GM18873 (cell line): ENCODE measurements at regions not wholly inside any gene's neighbourhood (a gene's known extent, or its start where the extent isn't known, plus 50 kb on each side); places are given as distances from the start of the nearest gene placed in this dataset.
"Not testable (repeated sequence)": the region's sequence is repeated elsewhere in the genome, so short reads cannot be mapped to it uniquely, and the experiment has no call there.

Experiments used
- ATAC-seq: cut with Tn5 transposase; IDR thresholded peaks from one replicate; pipeline ENCODE4 v1.9.1; 2021; ENCODE audit warnings: mild to moderate bottlenecking, moderate library complexity, moderate number of reproducible peaks; ENCODE audit not compliant: unreplicated experiment, low FRiP score

DNA sequence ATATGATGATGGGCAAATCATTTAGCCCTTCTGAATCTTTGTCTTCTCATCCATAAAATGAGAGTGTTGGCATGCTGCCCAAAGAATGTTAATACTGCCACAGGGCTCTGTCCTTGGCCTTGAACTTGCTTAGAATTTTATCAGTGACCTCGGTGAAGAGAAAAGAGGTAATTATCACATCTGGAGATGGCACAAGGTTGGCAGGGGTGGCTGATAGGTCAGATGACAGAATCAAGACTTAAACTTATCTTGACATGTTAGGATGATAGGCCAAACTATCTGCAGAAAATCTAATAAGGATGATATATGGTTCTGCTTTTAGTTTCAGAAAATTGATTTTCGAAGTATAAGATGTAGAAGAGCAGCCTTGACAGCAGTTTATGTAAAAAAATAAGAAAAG is 599.1 kb upstream of the CLINT1 start:
- ATAC-seq: no peak

DNA sequence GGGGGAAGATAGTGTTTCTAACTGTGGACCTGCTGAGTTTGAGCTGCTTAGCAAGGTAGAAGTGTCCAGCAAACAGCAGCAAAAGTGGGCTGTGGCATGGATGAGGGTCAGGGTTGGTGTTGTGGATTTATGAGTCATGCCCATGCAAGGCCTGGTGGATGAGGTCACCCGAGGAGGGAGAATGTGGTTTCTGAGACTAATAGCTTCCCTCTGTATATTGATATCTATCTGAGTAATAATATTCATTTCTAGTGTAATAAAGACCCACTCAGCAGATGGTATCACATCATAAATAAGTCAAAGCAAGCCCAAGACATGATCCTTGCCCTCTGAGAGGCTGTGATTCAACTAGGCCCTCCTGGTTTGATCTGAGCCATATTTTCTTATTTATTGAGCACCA is 597.8 kb upstream of the CLINT1 start:
- ATAC-seq: no peak

DNA sequence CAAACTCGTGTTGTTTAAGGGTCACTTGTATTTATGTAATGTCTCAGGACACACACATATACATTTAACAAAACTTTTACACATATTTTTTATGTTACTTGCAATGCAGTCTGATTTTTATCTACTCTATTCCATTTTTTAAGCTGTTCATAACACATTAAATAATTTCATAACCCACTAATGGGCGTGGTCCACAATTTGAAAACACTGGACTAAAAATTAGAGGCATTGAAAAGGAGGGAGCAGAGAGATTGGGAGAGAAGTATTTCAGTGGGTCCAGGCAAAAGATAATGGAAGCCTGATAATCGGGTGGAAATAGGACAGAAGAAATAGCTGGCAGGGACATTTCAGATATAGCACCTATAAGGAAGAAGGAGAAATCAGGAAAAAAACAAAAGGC is 597.3 kb upstream of the CLINT1 start:
- ATAC-seq: no peak

DNA sequence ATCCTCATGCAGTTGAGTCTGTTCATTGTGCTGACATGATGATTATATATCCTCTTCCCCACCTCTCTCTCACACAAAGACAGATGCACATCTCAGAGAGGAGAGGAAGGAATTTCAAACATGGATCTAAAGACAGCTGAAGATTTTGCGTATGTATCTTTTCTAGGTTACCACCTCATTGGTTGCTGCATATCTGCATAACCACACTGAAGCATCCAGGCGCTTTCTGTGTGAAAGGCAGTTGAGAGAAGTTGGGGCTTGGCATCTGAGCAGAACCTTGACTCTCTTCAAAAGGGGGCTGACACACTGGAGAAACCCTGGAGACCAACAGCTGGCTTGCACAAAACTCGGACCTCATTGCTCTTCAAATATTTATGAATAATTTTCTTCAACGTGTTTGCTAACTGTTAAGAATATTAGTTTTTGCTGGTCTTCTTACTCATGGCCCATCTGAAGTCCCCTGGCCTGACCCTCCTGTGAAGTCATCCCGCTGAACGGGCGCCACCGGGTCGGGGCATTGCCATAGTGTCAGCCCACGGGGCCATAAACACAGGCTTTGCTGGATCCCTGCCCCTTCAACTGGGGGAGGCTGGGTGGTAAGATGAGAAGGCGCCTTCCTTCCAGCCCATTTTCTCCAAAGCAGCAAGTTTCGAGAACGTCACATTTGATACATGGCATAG is 593.2 kb upstream of the CLINT1 start:
- ATAC-seq: no peak

DNA sequence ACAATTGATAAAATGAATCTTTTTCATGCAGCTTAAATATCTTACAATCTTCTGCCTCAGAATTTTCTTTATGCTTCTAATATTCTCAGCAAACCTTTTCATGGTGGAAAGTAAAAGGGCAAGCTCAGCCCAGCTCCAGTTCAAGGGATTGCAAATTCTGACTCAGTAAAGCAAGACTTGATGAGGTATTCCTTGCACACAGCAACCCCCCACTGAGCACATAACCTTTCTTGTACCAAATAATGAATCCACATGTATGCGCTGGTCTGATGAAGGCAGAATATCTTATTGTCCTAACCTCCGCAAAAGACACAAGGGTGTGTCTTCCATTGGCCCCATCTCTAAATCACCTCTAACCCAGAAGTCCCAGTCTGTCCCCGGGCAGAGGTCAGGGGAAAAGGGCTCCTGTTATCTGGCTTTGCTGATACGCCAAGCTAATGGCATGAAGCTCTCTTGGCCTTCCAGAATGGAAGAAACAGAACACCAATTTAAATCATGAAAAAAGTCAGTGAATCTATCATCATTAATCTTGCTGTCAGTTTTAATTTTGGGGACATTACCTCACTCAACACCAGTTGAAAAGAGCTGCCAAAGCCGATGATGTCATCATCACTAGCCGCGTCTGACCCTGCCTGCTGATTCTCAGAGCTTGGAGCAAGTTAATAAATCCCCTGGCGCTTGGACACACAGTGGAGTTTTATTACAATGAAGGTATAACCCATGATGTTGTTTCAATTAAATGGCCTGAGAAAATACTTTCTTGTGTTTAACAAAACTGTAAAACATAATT is 592.5 kb upstream of the CLINT1 start:
- ATAC-seq: no peak

DNA sequence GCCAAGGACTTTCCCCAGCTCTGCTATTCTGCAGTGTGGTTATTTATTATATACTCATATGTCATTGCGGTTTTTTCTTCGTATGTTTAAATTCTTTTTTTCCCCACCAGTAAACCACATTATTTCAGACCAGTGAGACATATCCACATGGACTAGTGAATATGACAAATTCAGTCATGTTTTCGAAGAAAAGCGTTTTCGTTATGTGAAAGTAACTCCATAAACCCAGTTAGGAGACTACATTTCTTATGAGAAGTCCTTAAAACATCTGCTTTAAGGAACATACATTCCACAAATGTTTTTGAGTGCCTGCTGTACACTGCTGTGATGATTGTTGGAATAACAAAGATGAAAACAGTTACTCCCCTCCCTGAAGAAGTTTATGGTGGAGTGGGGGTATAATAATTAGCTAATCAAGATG is 591.8 kb upstream of the CLINT1 start:
- ATAC-seq: no peak

DNA sequence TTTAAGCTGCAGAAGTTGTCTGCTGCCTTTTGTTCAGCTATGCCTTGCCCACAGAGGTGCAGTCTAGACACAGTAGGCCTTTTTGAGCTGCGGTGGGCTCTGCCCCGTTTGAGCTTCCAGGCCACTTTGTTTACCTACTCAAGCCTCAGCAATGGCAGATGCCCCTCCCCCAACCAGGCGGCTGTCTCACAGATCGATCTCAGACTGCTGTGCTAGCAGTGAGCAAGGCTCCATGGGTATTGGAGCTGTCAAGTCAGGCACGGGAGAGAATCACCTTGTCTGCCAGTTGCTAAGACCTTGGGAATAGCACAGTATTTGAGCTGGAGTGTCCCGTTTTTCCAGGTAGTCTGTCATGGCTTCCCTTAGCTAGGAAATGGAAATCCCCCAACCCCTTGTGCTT is 587.8 kb upstream of the CLINT1 start:
- not testable (repeated sequence) for ATAC-seq

DNA sequence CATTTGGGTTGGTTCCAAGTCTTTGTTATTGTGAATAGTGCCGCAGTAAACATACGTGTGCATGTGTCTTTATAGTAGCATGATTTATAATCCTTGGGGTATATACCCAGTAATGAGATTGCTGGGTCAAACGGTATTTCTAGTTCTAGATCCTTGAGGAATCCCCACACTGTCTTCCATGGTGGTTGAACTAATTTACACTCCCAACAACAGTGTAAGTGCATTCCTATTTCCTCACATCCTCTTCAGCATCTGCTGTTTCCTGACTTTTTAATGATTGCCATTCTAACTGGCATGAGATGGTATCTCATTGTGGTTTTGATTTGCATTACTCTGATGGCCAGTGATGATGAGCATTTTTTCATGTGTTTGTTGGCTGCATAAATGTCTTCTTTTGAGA is 580.3 kb upstream of the CLINT1 start:
- ATAC-seq: not testable (repeated sequence)

DNA sequence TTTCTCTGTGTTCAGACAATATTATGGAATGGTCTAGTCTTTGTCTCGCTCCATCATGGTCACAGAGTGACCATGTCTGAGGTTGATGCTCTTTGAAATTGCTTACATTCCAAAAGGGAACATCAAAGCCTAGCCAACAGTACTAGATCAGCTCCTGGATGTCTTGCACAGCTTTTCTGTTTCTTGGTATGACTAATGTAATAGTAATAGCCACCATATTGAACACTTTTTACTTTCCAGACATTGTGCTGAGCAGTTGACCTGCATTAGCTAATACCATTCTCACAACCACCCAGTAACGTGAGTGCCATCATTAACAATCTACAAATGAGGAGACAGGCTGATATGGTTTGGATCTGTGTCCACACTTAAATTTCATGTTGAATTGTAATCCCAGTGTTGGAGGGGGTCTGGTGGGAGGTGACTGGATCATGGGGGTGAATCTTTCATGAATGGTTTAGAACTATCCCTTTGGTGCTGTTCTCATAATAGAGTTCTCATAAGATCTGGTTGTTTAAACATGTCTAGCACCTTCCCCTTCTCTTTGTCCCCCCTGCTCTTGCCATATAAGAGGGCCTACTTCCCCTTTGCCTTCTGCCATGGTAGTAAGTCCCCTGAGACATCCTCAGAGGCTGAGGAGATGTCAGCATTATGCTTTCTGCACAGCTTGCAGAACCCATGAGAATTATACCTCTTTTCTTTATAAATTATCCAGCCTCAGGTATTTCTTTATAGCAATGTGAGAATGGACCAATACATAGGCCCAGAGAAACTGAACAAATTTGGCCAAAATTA is 577.5 kb upstream of the CLINT1 start:
- no peak for ATAC-seq

DNA sequence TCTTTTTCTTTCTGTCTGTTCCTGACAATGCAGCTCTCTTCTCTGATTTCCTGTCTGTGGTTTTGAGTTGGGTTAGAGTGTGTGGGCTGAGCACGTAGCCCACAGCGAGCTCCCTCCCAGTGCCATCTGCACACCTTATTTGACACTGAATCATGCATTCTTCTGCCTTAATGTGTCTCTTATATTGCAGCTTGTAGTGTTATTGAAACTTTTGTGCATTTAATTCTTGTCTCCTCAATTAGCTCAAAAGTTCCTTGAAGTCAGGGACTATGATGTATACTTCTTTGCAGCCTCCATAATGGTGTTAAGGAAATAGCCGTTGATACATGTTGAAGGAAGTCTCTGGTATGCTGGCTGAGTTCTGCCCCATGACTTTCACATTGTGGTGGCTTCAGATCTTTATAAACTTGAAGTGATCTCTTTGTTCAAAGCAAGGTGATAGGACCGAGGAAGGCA is 576.2 kb upstream of the CLINT1 start:
- ATAC-seq: peak; percentile 73

DNA sequence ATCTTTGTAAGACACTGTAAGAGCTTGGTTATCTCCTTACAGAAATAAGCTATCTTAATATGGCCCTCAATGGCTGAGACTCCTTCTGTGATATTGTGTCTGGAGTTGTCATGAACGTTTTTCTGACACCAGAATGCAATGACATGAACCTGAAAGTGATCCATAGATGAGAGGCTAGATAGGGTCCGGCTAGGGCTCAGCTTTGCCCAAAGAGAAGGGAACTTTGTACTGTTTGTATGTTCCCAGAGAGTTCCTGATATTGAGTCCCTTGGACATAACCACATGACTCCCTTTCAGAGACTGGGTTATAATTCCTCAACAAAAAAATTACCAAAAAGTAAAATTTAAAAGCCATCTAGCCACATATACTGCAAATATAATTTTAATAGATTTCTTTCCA is 575.8 kb upstream of the CLINT1 start:
- no peak for ATAC-seq

DNA sequence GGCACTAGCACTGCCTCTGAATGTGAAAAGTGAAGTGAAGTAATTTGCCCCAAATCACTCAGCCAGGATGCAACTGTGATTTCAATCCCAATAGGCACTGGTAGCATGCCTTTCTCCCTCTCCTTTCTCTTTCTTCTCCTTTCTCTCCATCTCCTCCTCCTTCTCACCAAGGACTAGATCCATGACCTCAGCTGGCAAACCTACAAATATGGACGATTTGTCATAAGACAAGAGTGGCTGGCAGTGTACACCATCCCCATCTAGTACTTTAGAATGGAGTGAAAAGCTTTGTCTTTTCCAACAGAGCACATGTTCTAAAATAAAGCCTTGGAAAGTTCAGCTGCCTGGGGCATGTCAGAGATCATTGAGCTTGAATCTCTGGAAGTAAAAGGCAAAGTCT is 574.7 kb upstream of the CLINT1 start:
- ATAC-seq: no peak

DNA sequence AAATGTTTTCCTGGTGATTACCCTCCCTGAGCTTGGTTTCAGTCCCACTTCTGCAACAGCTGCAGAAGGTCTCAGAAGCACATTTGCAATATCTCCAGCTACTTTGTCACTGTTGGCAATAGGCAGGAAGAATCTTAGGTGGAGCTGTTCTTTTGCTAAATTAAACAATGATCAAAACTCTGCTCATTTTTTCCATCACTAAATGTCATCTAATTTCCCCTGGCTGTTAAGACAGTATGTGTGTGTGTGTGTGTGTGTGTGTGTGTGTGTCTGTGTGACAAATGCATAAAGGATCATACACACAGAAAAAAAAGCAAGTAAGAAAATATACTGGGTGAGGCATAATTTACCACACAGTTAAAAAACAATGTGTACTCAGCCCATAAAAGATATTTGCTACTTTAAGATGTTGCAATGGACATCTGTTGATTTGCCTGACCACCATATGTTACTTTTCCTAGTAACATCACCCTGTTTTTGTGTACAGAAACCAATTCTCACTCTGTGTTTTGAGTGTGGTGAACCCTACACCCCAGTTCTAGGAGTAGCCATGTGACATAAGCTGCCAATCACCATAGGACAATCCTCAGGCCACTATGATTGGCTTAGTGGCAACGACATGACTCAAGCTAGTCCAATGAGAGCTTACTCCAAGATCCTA is 572.6 kb upstream of the CLINT1 start:
- ATAC-seq: no peak

DNA sequence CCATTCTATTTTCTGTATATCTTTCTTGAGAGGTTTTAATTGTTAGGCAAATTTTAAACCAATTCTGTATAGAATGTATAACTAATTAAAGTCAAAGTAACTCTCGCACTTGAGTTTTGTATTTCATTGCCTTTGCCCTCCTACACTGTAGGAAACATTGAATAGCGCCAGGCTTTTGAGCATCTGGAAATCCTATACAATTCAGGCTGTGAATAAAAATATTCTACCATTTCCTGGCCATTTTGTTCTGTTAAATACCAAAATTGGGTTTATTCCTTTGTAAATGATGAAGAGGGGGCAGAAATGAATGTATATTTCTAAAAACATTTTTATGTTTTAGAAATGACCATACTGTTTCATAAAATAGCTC is 571.8 kb upstream of the CLINT1 start:
- no peak for ATAC-seq

DNA sequence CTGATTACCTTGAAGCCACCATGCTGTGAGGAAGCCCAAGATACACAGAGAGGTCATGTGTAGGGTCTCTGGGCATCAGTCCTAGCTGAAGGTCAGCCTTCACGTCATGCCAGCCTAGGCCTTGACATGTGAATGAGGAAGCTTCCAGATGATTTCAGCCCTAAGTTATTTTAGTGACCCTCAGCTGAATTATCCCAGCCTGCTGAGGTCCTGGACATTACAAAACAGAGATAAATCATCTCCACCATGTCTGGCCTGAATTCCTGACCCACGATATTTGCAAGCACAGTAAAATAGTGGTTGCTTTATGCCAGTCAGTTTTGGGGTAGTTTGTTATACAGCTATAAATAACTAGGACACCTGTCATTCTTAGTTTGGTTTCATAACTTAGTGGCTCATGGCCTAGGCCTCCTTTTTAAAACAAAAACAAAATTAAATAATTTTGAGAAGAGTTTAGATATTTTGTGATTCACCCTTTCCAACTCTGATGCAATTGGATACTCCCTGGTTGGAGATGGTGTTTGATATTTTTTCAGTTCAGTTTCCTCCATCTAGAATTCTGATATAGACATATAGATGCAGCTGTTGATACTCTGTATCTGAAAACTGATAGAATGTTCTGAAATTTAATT is 571.3 kb upstream of the CLINT1 start:
- no peak for ATAC-seq

DNA sequence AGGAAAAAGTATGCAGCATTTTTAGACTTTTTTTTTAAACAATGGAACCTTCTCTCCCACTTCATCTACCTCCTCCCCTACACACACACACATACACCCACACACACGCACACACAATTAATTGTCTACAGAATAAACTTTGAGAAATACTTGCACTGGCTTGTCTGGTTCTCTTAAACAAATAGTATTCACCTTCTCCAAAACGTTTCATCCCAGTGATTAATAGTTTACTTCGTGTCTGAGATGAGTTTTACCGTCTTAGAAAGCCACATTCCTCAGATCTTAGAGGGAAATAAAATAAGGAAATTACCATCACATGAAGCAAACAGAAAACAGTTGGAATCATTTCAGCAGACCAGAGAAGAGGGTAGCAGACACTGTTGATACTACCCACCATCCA is 570.6 kb upstream of the CLINT1 start:
- ATAC-seq: no peak

DNA sequence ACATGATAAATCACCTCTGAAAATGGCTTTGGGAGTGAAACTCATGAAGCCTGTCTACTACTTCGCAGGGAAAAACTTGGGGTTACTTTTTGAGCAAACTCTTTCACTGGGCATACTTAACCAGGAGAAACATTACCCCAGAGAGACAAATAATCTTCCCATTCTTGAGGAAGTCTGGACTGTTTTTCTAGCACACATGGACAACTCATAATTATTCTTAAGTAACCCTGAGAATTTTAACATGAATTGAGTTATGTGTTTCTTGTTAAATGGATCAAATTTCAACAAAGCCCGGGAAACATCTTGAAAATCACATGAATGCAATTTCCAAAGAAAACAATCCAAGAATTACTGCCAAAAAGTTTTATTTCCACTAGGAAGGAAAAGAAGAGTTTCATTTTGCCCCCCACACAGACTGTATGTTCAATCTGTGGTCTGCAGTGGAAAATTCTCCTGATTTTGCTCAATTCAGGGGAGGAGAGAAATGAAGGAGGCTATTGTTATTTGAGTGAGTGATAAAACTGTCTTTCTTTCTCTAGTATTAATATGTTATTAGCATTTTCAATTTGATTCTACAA is 564.8 kb upstream of the CLINT1 start:
- no peak for ATAC-seq

DNA sequence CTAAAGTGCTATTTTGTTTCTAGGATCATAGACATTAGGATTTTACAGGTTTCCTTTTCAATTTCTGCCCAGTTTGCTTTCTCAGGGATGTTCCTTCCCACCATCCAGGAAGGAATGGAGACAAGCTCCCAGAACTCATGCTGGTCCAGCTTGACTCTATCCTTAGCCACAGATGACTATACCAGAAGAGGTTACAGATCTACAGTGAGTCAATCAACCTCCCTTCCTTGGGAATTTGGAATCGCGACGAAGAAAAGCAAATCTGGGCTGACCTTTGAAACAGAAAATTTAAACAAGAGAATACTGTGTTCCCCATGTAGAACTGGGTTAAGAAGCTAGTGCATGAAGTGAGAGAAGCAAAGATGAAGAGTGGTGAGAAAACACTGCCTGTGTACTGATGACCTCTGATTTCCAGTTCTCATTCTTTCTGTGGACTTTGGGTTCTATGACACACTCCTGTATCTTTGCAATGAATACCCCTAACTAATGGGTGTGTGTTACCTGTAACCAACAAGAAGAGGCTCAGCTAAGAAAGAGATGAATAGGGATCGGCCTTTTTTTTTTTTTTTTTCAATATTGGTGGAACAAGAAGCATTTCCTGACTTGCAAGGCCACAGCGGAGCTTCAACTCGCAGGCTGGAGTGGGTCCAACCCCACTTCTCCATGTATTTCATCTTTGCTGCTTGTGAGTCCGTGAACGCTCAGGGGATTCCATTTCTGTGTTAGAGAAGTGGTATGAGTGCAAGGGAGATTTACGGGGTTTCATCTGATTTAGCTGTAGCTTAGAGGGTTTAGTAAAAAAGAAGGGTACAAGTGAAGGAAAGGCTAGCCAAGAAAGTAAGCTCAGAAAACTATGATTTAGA is 563.9 kb upstream of the CLINT1 start:
- no peak for ATAC-seq

DNA sequence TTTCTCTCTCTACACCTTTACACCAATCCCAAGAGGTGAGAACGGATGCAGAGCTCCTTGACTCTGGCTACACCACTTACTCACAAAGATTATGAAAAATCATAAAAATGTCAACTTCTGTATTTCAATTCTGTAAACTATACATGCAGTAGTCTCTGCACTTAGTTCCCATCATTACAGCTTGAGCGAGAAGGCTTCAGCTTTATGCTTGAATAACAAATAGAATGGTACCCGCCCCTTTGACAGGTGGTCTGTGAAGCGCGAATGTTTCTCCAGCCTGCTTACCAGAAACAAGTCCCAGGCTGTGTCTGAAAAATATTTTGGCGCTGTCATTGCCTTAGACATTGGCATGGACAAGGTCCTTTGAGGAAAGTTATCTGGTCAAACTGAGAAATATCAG is 562.4 kb upstream of the CLINT1 start:
- ATAC-seq: no peak
